HCEC 1CT (cell line): ENCODE measurements at regions not wholly inside any gene's neighbourhood (a gene's known extent, or its start where the extent isn't known, plus 50 kb on each side); places are given as distances from the start of the nearest gene placed in this dataset.
"Not testable (repeated sequence)": the region's sequence is repeated elsewhere in the genome, so short reads cannot be mapped to it uniquely, and the experiment has no call there.

ENCODE experiments used
- DNase-seq: peaks from one replicate; pipeline ENCODE4 v3.0.0-alpha.2; 2017

DNA sequence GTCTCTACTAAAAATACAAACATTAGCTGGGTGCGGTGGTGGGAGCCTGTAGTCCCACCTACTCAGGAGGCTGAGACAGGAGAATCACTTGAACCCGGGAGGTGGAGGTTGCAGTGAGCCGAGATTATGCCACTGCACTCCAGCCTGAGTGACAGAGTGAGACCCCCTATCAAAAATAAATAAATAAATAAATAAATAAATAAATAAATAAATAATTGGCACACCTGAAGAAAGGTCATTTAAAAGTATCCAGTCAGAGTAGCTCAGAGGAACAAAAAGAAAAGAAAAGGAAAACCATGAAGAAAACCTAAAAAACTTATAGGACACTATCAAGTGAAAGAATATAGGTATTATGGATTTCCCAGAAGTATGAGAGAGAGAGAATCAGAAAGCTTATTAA lies 330.1 kb upstream of the AR start:
- DNase-seq, result not testable (repeated sequence)

GRCh38 chrX:67207912-67208311 lies 335.9 kb upstream of the AR start:
- no peak for DNase-seq

GRCh38 chrX:67159437-67159836 lies 384.4 kb upstream of the AR start:
- no peak for DNase-seq

DNA sequence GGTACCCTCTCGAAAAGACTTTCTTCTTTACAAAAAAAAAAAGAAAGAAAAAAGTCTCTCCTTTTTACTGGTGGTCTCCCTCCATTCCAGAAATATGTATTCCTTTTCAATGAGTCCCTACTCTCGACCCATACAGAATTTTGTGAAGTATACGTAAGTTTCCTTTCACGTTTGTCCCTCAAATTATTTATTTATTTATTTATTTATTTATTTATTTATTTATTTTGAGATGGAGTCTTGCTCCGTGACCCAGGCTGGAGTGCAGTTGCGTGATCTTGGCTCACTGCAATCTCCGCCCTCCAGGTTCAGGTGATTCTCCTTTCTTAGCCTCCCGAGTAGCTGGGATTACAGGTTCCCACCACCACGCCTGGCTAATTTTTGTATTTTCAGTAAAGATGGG lies 429.2 kb upstream of the AR start:
- no peak for DNase-seq

GRCh38 chrX:67105758-67106116 lies 438.1 kb upstream of the AR start:
- no peak for DNase-seq

DNA sequence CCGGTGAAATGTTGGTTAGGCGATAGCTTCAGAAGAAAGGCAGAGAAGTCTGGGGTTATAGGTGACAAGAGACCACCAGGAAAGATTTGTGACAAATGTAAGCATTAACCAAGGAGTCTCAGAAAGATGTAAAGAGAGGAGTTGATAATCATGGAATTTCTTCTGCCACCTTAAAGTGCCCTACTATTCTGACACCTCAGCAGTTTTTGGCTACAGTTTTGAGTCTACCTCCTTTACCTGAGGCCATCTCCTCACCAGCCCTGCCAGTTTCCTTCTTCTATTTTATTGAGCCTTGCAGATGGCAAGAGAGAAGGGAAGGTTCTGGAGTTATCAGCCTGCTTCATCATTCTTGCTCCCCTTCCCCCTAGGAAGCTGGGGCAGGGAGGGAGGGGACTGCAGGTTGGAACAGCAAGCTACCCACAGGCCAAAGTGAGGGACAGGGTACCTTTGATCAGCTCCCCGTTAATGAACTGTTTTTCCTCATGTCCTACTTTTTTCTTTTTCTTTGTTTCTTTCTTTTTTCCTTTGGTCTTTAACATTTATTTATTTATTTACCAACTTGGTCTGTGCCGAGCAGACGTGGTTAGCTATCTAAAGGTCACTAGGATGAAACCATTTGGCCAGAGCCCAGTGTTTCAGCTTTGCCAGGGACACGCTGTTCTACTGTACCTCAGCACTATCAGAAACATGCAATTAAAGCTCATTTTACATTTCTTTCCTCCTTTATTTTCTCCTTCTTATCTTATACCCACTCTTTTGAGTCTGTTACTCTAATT lies 438.7 kb upstream of the AR start:
- no peak for DNase-seq

DNA sequence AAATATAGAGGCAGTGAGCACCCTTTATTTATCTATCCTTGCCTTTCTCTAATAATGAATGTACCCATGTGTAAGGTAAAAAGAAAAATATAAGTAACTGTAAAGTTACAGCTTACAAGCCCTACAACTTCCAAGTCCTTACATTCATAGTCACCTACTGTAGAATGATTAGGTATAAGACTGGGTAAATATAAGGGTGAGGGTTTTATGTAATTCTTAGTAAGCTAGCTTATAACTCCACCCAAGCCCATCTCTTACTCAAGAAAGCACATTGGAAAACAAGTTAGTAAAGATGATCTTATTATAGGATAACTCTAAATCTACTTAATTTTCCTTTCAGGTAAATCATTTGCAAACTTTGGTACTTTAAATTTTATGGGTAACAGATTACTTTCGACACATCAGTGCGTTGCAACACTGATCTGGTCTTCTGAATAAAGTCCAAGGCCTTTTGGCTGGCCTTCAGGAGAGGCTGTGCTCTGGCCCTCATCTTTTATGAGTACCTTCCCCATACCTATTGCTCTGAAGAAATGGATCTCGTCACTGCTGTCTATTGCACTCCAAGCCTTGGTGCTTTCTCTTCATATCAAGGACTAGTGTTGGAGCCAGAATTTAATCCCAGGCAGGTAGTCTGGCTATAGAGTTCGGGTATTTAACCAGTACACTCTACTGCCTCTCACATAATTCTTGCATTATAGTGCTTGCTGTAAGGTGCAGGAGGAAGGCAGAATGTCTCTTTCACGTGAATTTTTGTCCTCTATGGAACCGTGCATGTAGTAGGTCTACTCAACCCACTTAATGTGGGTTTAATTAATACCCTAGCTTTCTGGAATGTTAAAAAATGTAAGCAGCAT lies 443.6 kb upstream of the AR start:
- no peak for DNase-seq

GRCh38 chrX:67094061-67094460 lies 449.8 kb upstream of the AR start:
- no peak for DNase-seq

DNA sequence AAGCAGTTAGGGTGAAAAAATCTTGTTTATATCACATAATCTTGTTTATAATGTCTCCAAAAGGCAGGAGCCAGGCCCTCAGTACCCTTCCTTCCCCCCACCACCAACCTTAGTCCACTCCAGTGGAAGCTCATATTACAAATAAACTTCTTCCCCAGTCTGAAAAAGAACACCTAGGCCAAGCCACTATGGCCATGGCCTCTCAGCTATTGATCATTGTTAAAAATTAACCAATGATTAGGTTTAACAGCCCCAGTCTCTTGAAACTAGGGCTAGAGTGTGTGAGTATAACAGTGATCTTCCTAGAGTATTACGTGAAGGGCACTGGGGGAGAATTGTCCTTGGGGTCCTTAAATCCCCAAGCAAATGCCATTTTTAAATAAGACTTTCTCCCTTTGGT lies 411.9 kb upstream of the EDA2R start:
- no peak for DNase-seq

GRCh38 chrX:67044866-67045265 lies 406.0 kb upstream of the EDA2R start:
- DNase-seq, result no peak

- no peak for DNase-seq
Measured at GRCh38 chrX:67044029-67044653, 405.3 kb upstream of the EDA2R start.

DNA sequence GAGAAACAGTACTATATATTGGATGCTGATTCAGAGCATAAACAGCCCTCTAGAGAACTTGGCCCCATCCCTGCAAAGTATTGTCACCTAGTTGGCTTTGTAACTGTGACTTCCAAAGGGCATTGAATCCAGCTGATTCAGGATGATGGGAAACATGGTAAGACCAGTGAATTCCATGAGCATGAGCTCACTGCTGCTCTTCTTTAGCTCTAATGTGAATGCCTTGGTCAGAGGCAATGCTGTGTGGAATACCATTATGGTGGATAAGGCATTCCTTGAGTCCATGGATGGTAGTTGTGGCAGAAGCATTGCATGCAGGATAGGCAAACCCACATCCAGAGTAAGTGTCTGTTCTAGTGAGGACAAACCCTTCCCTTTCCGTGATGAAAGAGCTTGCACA lies 365.6 kb upstream of the EDA2R start:
- DNase-seq, result no peak

DNA sequence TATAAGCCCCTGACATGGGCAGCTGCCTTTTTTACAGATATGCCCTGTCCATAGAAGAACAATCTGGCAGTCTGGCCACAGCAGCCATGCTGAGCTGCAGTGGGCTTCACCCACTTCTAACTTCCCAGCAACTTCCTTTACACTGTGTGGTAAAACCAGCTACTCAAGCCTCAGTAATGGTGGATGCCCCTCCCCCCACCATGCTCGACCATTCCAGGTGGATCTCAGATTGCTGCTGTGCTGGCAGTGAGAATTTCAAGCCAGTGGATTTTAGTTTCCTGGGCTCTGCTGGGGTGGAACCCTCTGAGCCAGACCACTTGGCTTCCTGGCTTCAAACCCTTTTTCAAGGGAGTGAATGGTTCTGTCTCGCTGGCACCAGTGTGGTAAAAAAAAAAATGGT lies 355.9 kb upstream of the EDA2R start:
- DNase-seq, result no peak

GRCh38 chrX:66992077-66992476 lies 353.2 kb upstream of the EDA2R start:
- DNase-seq, result not testable (repeated sequence)

GRCh38 chrX:66988331-66988730 lies 349.5 kb upstream of the EDA2R start:
- no peak for DNase-seq

- no peak for DNase-seq
Measured at GRCh38 chrX:66961665-66962064, 322.8 kb upstream of the EDA2R start.

- no peak for DNase-seq
Measured at GRCh38 chrX:66931713-66932112, 292.8 kb upstream of the EDA2R start.

GRCh38 chrX:66930516-66930915 lies 291.6 kb upstream of the EDA2R start:
- not testable (repeated sequence) for DNase-seq

GRCh38 chrX:66920296-66920695 lies 281.4 kb upstream of the EDA2R start:
- no peak for DNase-seq

GRCh38 chrX:66919280-66919832 lies 280.5 kb upstream of the EDA2R start:
- DNase-seq, result no peak

GRCh38 chrX:66918511-66918910 lies 279.6 kb upstream of the EDA2R start:
- DNase-seq, result no peak

- no peak for DNase-seq
Measured at GRCh38 chrX:66915893-66916292, 277.0 kb upstream of the EDA2R start.

DNA sequence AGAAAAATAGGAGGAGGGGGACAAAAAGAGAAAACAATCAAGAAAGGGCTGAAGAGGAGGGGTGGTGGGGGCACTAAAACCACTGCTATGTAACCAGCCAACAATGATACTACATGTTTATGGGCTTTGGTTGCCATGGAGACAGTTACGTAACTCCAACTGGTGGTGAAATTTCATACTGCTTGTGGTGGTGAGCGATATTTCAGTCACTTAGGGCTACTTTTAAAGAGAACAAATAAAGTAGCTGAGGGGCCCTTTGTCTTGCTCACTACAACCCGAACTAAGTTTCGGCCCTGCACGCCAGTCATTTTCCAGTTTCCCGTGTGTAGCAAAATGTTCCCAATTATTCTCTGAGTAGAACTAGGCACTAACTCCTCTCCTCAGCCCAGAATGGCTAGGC lies 275.2 kb upstream of the EDA2R start:
- DNase-seq, result no peak

GRCh38 chrX:66912417-66912816 lies 273.5 kb upstream of the EDA2R start:
- no peak for DNase-seq
